HEK293 (cell line): ENCODE measurements at regions not wholly inside any gene's neighbourhood (a gene's known extent, or its start where the extent isn't known, plus 50 kb on each side); places are given as distances from the start of the nearest gene placed in this dataset.

Experiments used
- CTCF ChIA-PET: fragments of 350-600 bp; formaldehyde crosslinking; extraction: SDS; loops from one replicate; lab custom pipeline; 2021; ENCODE audit warnings: antibody characterized with exemption; lab: Yijun Ruan, JAX
- POLR2A ChIA-PET: fragments of 300-600 bp; formaldehyde crosslinking; extraction: SDS; loops from one replicate; lab custom pipeline; 2020; ENCODE audit warnings: antibody characterized with exemption, inconsistent platforms; lab: Yijun Ruan, JAX
- H3K27ac ChIP-seq: fragments of 200-500 bp; sonication (Bioruptor generic); 2 replicates; pipeline ENCODE4 v1.5.1; 2014; ENCODE audit warnings: low read depth, low read length, control low read depth, inconsistent platforms; ENCODE audit errors: extremely low read depth
- H3K36me3 ChIP-seq, 2 experiments: fragments of 200-500 bp in 1 of 2; sonication (Bioruptor generic) in 1 of 2; 1 replicate in 1 of 2; 2 replicates in 1 of 2; pipeline ENCODE4 v1.5.1; 2014 to 2017; ENCODE audit warnings: inconsistent platforms in 2 of 2, low read length in 2 of 2; ENCODE audit not compliant: control insufficient read depth in 2 of 2, insufficient read depth in 1 of 2
- H3K4me1 ChIP-seq: fragments of 200-500 bp; sonication (Bioruptor generic); 2 replicates; pipeline ENCODE4 v1.5.1; 2014; ENCODE audit warnings: mild to moderate bottlenecking, low read length, inconsistent platforms; ENCODE audit not compliant: control insufficient read depth, insufficient read depth
- H3K4me3 ChIP-seq: 2 replicates; pipeline ENCODE4 v1.5.1; 2011; ENCODE audit warnings: low read depth, mild to moderate bottlenecking, control low read depth, low read length, moderate library complexity
- H3K9me3 ChIP-seq: fragments of 200-500 bp; sonication (Bioruptor generic); 2 replicates; pipeline ENCODE4 v1.5.1; 2014; ENCODE audit warnings: low read depth, low read length, inconsistent platforms; ENCODE audit not compliant: control insufficient read depth, insufficient read depth
- CTCF ChIP-seq: fragments of 450-650 bp; formaldehyde crosslinking; IDR thresholded peaks from 2 replicates; pipeline ENCODE4 v1.5.1; 2016; ENCODE audit warnings: missing biosample characterization, missing genetic modification characterization
- KLF1 ChIP-seq: fragments of 450-650 bp; formaldehyde crosslinking; IDR thresholded peaks from 2 replicates; pipeline ENCODE4 v1.5.1; 2016; ENCODE audit warnings: missing biosample characterization, missing genetic modification characterization
- ZBTB8A ChIP-seq: fragments of 450-650 bp; formaldehyde crosslinking; IDR thresholded peaks from 2 replicates; pipeline ENCODE4 v1.5.1; 2016; ENCODE audit warnings: missing biosample characterization, missing genetic modification characterization
- ZNF184 ChIP-seq: fragments of 450-650 bp; IDR thresholded peaks from 2 replicates; pipeline ENCODE4 v1.5.1; 2018; ENCODE audit warnings: missing biosample characterization, mild to moderate bottlenecking, missing genetic modification characterization
- ZNF518A ChIP-seq: fragments of 450-650 bp; formaldehyde crosslinking; conservative IDR thresholded peaks from 2 replicates; pipeline ENCODE4 v1.5.1; 2016; ENCODE audit warnings: low read depth, missing biosample characterization, missing genetic modification characterization
- ZNF585B ChIP-seq: fragments of 450-650 bp; formaldehyde crosslinking; IDR thresholded peaks from 2 replicates; pipeline ENCODE4 v1.5.1; 2016; ENCODE audit warnings: missing biosample characterization, missing genetic modification characterization
- ZNF610 ChIP-seq: fragments of 450-650 bp; formaldehyde crosslinking; IDR thresholded peaks from 2 replicates; pipeline ENCODE4 v1.5.1; 2016; ENCODE audit warnings: missing biosample characterization, missing genetic modification characterization, borderline replicate concordance
- TF ChIP-seq, protein P1 (sequence below): fragments of 450-650 bp; formaldehyde crosslinking; IDR thresholded peaks from 2 replicates; pipeline ENCODE4 v1.5.0; 2017; ENCODE audit warnings: missing biosample characterization, missing genetic modification characterization, borderline replicate concordance
- TF ChIP-seq, protein P2 (sequence below): fragments of 450-650 bp; formaldehyde crosslinking; IDR thresholded peaks from 2 replicates; pipeline ENCODE4 v1.5.1; 2016; ENCODE audit warnings: missing biosample characterization, missing genetic modification characterization, low read depth

- TF ChIP-seq ZBTB8A (tag by site-specific recombination), result no peak
- TF ChIP-seq, protein P1, sequence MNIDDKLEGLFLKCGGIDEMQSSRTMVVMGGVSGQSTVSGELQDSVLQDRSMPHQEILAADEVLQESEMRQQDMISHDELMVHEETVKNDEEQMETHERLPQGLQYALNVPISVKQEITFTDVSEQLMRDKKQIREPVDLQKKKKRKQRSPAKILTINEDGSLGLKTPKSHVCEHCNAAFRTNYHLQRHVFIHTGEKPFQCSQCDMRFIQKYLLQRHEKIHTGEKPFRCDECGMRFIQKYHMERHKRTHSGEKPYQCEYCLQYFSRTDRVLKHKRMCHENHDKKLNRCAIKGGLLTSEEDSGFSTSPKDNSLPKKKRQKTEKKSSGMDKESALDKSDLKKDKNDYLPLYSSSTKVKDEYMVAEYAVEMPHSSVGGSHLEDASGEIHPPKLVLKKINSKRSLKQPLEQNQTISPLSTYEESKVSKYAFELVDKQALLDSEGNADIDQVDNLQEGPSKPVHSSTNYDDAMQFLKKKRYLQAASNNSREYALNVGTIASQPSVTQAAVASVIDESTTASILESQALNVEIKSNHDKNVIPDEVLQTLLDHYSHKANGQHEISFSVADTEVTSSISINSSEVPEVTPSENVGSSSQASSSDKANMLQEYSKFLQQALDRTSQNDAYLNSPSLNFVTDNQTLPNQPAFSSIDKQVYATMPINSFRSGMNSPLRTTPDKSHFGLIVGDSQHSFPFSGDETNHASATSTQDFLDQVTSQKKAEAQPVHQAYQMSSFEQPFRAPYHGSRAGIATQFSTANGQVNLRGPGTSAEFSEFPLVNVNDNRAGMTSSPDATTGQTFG (tag by site-specific recombination), result no peak
These were observed 178.8 kb downstream of the KTN1 start (continued) for GRCh38 chr14:55758796-55759195.

GRCh38 chr14:55760789-55761566 lies 181.0 kb downstream of the KTN1 start:
- ChIA-PET POLR2A (no interaction called here), CTCF (interaction anchor here (0.7 to 1.2 kb wide), 3 partner anchors 10 to 579 kb away, joined by 3 to 5 read pairs (median 3); no protein-coding TSS in a partner anchor)

More at GRCh38 chr14:55760789-55761566, 181.0 kb downstream of the KTN1 start:
- TF ChIP-seq ZNF518A (tag by site-specific recombination), result no peak
- TF ChIP-seq, protein P2, sequence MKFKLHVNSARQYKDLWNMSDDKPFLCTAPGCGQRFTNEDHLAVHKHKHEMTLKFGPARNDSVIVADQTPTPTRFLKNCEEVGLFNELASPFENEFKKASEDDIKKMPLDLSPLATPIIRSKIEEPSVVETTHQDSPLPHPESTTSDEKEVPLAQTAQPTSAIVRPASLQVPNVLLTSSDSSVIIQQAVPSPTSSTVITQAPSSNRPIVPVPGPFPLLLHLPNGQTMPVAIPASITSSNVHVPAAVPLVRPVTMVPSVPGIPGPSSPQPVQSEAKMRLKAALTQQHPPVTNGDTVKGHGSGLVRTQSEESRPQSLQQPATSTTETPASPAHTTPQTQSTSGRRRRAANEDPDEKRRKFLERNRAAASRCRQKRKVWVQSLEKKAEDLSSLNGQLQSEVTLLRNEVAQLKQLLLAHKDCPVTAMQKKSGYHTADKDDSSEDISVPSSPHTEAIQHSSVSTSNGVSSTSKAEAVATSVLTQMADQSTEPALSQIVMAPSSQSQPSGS, result no peak
- no peak for TF ChIP-seq CTCF (tag by site-specific recombination)
- TF ChIP-seq ZNF610 (tag by site-specific recombination), result no peak
- TF ChIP-seq ZNF184, result no peak
- TF ChIP-seq KLF1 (tag by site-specific recombination), result no peak
- no peak for TF ChIP-seq ZNF585B
- no peaks in the 10 kb centered on the region for H3K9me3 ChIP-seq
- H3K36me3 ChIP-seq, result no peaks in the 10 kb centered on the region
- no peak overlapping the region for H3K4me3 ChIP-seq
- H3K4me1 ChIP-seq, result peaks cover 2% of the 10 kb centered on the region; the same call in 1 of the 2 replicates
- no peak overlapping the region for H3K27ac ChIP-seq
